Stimulated activated memory B cell treated with anti-CD40 and anti-IgM and Interleukin-4, amounts not matched to agents 10 μg/mL and 1 μg/mL and 100 μg/mL, for 72 hours (primary cell): ENCODE measurements at regions not wholly inside any gene's neighbourhood (a gene's known extent, or its start where the extent isn't known, plus 50 kb on each side); places are given as distances from the start of the nearest gene placed in this dataset.
"Not testable (repeated sequence)": the region's sequence is repeated elsewhere in the genome, so short reads cannot be mapped to it uniquely, and the experiment has no call there.

ENCODE experiments used
- ATAC-seq: fragments of 150-1000 bp; cut with Tn5 transposase; 2 replicates; pipeline ENCODE4 v1.10.0; 2021
- H3K27ac Mint-ChIP-seq: one replicate; pipeline ENCODE4 v1.8.0; 2022; ENCODE audit warnings: mild to moderate bottlenecking, mixed read lengths
- H3K27me3 Mint-ChIP-seq: one replicate; pipeline ENCODE4 v1.8.0; 2022; ENCODE audit warnings: mixed read lengths
- H3K36me3 Mint-ChIP-seq: one replicate; pipeline ENCODE4 v1.8.0; 2022; ENCODE audit warnings: mixed read lengths
- H3K4me1 Mint-ChIP-seq: one replicate; pipeline ENCODE4 v1.8.0; 2022; ENCODE audit warnings: mixed read lengths
- H3K4me3 Mint-ChIP-seq: one replicate; pipeline ENCODE4 v1.8.0; 2022; ENCODE audit warnings: mild to moderate bottlenecking, moderate library complexity, mixed read lengths
- H3K9me3 Mint-ChIP-seq: one replicate; pipeline ENCODE4 v1.8.0; 2022; ENCODE audit warnings: mixed read lengths

DNA sequence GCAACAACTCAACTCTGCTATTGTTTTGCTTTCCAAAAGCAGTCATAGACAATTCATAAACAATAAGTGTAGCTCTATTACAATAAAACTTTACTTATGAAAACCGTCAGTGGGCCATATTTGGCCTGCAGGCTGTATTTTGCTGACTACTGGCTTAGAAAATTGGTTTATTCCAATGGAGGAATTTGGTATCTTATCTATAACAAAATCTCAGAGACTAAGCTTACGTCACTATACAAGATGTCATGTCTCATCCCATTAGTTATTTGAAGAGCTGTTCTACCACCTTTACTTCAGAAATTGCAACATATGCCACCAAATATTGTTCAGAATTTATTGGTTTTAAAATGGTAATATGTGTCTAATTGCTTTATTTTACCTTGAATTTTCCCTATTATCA, 436.9 kb downstream of the HTR1B start:
- H3K36me3 Mint-ChIP-seq: no peaks in the 10 kb centered on the region

DNA sequence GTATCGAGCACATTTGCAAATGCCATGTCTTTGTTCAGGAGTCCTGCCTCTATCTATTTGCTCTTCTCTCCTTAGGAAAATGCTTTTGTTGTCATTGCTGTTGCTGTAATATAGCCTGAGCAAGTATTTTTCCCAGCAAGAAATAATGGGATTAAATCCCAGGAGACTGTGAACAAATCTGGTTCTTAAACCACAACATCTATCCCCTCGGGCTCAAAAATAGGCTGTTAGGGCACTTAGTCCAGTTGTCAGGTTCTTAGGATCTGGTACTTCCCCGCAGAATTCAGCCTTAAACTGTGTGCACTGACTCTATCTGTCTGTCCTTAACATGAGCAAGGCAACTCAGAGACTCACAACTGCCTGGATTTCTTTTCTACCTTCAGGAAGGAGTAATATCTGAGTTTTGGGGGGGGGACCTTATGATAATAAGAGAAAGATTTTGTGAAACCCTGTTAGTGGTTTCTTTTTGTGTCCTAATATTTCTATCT, 437.5 kb downstream of the HTR1B start:
- no peaks in the 10 kb centered on the region for H3K9me3 Mint-ChIP-seq
- ATAC-seq: no peak
- no peak overlapping the region for H3K4me3 Mint-ChIP-seq
- H3K4me1 Mint-ChIP-seq: no peaks in the 10 kb centered on the region
- H3K27me3 Mint-ChIP-seq: no peaks in the 10 kb centered on the region
- H3K36me3 Mint-ChIP-seq: no peaks in the 10 kb centered on the region
- no peak overlapping the region for H3K27ac Mint-ChIP-seq

More for the DNA sequence above, 436.9 kb downstream of the HTR1B start:
- Mint-ChIP-seq H3K4me1 (no peaks in the 10 kb centered on the region), H3K9me3 (no peaks in the 10 kb centered on the region), H3K27me3 (no peaks in the 10 kb centered on the region), H3K27ac (no peak overlapping the region), H3K4me3 (no peak overlapping the region)
- no peak for ATAC-seq

DNA sequence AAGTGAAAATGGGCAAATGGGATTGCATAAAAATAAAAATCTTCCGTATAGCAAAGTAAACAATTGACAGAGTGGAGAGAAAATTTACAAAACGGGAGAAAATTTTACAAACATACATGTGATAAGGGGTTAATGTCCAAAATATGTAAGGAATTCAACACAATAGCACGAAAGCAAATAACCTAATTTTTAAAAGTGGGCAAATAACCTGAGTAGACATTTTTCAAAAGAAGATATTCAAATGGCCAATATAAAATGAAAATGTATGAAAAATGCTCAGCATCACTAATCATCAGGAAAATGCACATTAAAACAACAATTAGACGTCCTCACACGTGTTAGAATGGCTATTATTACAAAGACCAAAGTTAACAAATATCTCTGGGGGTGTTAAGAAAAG, 441.5 kb downstream of the HTR1B start:
- Mint-ChIP-seq H3K27ac (no peak overlapping the region), H3K4me1 (no peaks in the 10 kb centered on the region), H3K36me3 (no peaks in the 10 kb centered on the region), H3K9me3 (no peaks in the 10 kb centered on the region), H3K27me3 (no peaks in the 10 kb centered on the region), H3K4me3 (no peak overlapping the region)
- ATAC-seq: no peak

DNA sequence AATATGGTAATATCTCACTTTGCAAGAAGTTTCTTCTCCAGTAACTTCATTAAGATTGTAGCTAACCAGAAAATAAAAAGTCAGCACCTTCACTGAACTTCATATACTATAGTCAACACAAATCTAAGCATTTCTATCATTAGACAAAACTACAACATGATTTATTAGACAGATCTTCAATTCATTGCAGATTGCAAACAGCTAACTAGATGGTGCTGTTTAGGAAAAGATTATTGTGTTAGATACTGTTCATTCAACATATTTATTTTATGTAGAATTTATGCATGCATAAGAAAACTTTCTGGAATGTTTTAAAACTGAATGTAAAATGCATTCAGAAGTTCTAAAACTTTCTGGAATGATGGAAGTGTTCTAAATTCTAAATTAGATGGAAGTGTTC, 442.1 kb downstream of the HTR1B start:
- Mint-ChIP-seq H3K27me3 (no peaks in the 10 kb centered on the region), H3K9me3 (no peaks in the 10 kb centered on the region), H3K4me3 (no peak overlapping the region), H3K4me1 (no peaks in the 10 kb centered on the region), H3K36me3 (no peaks in the 10 kb centered on the region), H3K27ac (no peak overlapping the region)
- ATAC-seq: no peak

DNA sequence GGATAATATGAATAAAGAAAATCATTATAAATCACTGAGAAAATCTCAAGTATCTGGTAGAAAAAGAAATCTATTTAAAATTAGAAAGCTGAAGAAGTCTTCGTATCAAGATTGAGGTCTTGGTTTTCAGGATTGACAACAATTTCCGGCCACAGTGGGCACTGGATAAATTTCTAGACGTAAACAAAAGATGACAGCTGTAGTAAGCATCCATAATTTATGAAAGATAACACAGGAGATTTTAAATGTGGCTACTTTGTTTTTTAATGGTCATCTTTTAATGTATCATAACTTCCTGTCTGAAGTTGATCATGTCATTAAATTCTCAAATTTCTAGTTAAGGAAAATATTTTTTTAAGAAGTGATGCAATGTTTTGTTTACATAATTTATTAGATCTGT, 444.2 kb downstream of the HTR1B start:
- Mint-ChIP-seq H3K27me3 (no peaks in the 10 kb centered on the region), H3K9me3 (no peaks in the 10 kb centered on the region), H3K4me3 (no peak overlapping the region), H3K36me3 (no peaks in the 10 kb centered on the region), H3K27ac (no peak overlapping the region), H3K4me1 (no peaks in the 10 kb centered on the region)
- ATAC-seq: no peak

- H3K27me3 Mint-ChIP-seq: no peaks in the 10 kb centered on the region
- ATAC-seq: no peak
These were observed 445.8 kb downstream of the HTR1B start for GRCh38 chr6:77017537-77017936.

DNA sequence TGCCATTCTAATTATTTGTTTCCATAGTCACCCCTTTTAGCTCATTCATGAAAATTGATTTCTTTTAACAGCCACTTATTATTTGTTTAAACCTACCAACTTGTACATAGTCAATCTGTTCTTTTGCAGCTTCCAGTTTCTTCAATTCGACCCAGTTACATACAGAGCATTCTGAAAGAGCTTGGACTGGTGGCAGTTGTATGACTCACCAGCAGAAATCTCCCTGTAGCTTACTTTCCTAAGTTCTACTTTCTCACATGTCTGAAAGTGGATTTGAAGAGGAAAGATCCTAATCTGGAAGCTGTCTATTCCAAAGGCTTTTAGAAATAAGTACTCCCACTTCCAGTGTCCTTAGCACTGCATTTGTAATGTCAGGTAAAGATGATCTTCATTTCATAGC, 447.9 kb downstream of the HTR1B start:
- no peaks in the 10 kb centered on the region for H3K36me3 Mint-ChIP-seq
- H3K27me3 Mint-ChIP-seq: no peaks in the 10 kb centered on the region
- no peaks in the 10 kb centered on the region for H3K9me3 Mint-ChIP-seq
- no peak for ATAC-seq
- no peak overlapping the region for H3K27ac Mint-ChIP-seq
- H3K4me1 Mint-ChIP-seq: no peaks in the 10 kb centered on the region
- H3K4me3 Mint-ChIP-seq: no peak overlapping the region

More at GRCh38 chr6:77017537-77017936, 445.8 kb downstream of the HTR1B start:
- no peaks in the 10 kb centered on the region for H3K4me1 Mint-ChIP-seq
- no peak overlapping the region for H3K27ac Mint-ChIP-seq
- H3K9me3 Mint-ChIP-seq: no peaks in the 10 kb centered on the region
- H3K4me3 Mint-ChIP-seq: no peak overlapping the region
- H3K36me3 Mint-ChIP-seq: no peaks in the 10 kb centered on the region

DNA sequence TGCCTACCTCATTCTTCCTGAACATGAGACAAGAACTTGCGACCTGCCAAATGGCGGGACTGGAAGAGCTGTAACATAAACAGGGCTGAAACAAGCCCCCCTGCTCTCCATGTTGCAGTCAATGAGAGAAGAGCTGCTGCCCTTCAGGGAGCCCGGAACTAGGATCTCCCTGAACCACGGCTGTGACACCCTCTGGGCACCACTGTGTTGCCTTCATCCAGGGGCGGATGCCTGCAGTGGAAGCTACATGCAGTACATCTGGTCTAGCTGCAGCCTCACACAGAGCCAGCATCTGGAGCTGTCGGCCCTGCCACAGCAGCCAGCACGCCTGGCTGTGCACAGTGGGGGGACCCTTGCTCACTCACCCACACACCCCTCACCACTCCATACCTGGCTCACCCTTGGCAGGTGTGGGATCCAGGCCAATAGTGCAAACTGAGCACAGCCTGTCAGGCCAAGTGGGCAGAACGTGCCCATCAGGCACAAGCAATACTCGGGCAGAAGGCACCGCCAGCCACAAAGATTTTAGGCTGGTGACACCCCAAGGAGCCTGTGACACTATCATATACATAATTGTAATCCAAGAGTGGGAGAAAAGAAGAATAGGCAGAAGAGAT, 451.3 kb downstream of the HTR1B start:
- peak; percentile 34 for ATAC-seq
- no peaks in the 10 kb centered on the region for H3K27me3 Mint-ChIP-seq
- no peaks in the 10 kb centered on the region for H3K4me1 Mint-ChIP-seq
- H3K4me3 Mint-ChIP-seq: no peak overlapping the region
- H3K36me3 Mint-ChIP-seq: no peaks in the 10 kb centered on the region
- no peaks in the 10 kb centered on the region for H3K9me3 Mint-ChIP-seq
- no peak overlapping the region for H3K27ac Mint-ChIP-seq

DNA sequence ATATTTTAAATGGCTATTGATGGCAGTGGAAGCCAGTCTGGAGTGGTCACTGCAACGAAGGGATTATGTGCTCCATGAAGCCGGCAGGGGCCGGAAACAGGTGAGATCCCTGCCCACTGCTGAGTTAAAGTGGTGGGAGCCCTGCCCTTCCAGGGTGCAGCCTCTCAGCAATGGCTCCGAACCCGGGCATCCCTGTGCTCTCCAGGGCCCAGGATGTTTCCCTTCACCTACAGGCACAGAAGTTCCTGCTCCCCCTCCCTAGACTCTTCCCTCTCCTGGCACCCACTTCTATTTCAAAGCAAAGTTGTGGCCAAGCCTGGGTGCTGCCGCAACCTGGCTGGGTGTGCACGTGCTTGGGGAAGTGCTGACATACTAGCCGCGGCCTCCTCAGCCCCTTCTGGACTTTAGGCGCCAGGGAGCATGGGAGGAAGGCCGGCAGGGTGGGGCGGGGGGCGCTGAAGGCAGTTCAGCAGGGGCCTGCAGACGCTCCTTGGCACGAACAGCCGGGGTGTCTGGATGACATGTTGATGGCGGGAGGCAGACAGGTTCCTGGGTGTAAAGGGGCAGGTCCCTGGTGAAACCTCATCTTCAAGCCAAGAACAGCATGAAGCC, 452.3 kb downstream of the HTR1B start:
- H3K36me3 Mint-ChIP-seq: no peaks in the 10 kb centered on the region
- no peaks in the 10 kb centered on the region for H3K9me3 Mint-ChIP-seq
- ATAC-seq: no peak
- no peak overlapping the region for H3K27ac Mint-ChIP-seq
- no peaks in the 10 kb centered on the region for H3K27me3 Mint-ChIP-seq
- H3K4me3 Mint-ChIP-seq: no peak overlapping the region
- H3K4me1 Mint-ChIP-seq: no peaks in the 10 kb centered on the region

DNA sequence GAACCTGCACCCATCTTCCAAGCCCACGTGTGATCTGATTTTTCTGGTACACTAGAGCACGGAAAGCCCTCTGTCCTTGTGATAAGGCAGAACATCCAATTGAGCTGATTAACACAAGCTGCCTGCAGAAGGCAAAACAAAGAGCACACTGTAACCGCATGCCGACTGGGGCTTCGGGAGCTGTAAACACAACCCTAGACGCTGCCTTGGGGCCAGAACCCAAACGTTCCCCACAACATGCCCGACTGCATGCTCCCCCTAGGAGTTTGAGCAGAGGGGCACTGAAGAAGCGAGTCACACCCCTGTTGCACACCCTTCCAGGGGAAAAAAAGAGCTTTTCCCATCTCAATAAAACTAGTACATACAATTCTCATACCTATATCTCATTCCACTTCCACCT, 470.7 kb downstream of the HTR1B start:
- Mint-ChIP-seq H3K27ac (no peak overlapping the region), H3K9me3 (peaks cover 1% of the 10 kb centered on the region), H3K4me1 (no peaks in the 10 kb centered on the region), H3K36me3 (no peaks in the 10 kb centered on the region), H3K27me3 (no peaks in the 10 kb centered on the region), H3K4me3 (no peak overlapping the region)
- no peak for ATAC-seq

GRCh38 chr6:76984572-76984971, 478.7 kb downstream of the HTR1B start:
- Mint-ChIP-seq H3K4me1 (no peaks in the 10 kb centered on the region), H3K27ac (no peak overlapping the region), H3K27me3 (no peaks in the 10 kb centered on the region), H3K4me3 (no peak overlapping the region), H3K9me3 (peaks cover 6% of the 10 kb centered on the region), H3K36me3 (no peaks in the 10 kb centered on the region)
- ATAC-seq: no peak

DNA sequence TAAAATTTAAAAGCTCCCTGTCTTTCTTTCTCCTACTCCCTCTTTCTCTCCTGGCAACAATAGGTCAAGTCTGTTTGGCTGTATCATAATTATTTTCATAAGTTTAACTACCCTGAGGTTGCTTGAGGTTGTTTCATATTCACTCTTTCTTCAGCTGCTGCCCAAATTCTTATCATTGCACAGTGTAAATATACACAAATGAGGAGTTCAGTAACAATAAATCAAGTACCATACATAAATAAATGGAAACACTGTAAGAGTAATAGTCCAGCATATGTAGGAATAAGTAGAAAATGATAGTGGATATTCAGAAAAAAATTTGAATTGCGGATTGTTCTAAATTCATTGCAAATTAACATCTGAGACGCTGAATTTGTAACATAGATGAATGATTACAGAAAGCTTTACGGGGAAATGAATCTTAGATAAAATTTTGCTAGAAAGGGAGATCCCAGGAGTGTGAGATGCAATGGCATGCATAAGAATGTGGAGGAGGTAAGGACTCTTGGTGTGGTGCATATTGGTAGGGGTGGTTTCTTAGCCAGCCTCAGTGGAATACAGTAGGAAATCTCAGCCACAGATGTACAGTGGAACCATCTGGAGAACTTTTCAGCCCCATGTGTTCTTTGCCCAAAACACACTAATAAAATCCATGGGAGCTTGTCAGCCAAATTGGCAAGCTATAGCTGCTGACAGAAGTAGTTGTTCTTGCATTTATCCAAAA, 480.7 kb downstream of the HTR1B start:
- no peaks in the 10 kb centered on the region for H3K36me3 Mint-ChIP-seq
- no peak overlapping the region for H3K27ac Mint-ChIP-seq
- no peak overlapping the region for H3K4me3 Mint-ChIP-seq
- H3K4me1 Mint-ChIP-seq: no peaks in the 10 kb centered on the region
- H3K27me3 Mint-ChIP-seq: no peaks in the 10 kb centered on the region
- no peak for ATAC-seq
- peaks cover 9% of the 10 kb centered on the region for H3K9me3 Mint-ChIP-seq

GRCh38 chr6:76972474-76972873, 490.8 kb downstream of the HTR1B start:
- H3K36me3 Mint-ChIP-seq: no peaks in the 10 kb centered on the region
- peaks cover 6% of the 10 kb centered on the region for H3K9me3 Mint-ChIP-seq
- H3K27ac Mint-ChIP-seq: no peak overlapping the region
- H3K4me1 Mint-ChIP-seq: no peaks in the 10 kb centered on the region
- no peak overlapping the region for H3K4me3 Mint-ChIP-seq
- no peak for ATAC-seq
- H3K27me3 Mint-ChIP-seq: no peaks in the 10 kb centered on the region

DNA sequence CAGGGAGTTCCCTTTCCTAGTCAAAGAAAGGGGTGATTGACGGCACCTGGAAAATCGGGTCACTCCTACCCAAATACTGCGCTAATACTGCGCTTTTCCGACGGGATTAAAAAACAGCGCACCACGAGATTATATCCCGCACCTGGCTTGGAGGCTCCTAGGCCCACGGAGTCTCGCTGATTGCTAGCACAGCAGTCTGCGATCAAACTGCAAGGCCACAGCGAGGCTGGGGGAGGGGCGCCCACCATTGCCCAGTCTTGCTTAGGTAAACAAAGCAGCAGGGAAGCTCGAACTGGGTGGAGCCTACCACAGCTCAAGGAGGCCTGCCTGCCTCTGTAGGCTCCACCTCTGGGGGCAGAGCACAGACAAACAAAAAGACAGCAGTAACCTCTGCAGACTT, 504.1 kb downstream of the HTR1B start:
- H3K27me3 Mint-ChIP-seq, H3K4me3 Mint-ChIP-seq, H3K27ac Mint-ChIP-seq, H3K9me3 Mint-ChIP-seq, H3K4me1 Mint-ChIP-seq, ATAC-seq, H3K36me3 Mint-ChIP-seq: not testable (repeated sequence)

DNA sequence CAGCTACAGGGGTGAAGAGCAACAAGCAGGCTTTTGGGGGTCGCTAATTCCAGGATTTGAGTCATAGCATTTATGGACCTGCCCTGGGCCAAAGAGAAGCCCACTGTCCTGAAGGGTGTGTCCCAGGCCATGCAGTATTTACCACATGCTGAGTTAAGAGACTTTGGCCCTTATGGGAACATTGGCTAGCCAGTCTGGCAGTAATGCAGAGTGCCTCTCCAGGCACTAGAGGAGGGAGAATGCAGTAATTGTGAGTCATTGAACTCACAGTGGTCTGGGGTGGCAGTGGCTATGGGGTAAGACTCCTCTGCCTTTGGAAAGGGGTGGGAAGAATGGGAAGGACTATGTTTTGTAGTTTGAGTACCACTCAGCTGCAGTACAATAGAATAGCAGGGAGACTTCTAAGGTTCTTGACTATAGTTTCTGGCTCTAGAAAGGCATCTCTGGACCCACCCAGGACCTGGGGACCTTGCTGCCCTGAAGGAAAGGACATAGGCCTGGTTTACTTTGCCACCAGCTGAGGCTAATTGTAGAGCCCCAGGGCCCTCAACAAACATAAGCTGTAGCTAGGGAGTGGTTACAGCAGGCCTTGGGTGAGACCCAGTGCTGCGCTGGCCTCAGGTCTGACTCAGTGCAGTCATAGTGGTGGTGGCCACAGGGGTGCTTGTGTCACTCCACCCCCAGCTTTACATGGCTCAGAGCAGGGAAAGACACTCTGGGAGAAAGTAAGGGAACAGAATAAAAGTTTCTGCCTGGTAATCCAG, 520.9 kb downstream of the HTR1B start:
- H3K27ac Mint-ChIP-seq: no peak overlapping the region
- peaks cover 13% of the 10 kb centered on the region for H3K9me3 Mint-ChIP-seq
- H3K36me3 Mint-ChIP-seq: no peaks in the 10 kb centered on the region
- no peak for ATAC-seq
- no peak overlapping the region for H3K4me3 Mint-ChIP-seq
- no peaks in the 10 kb centered on the region for H3K27me3 Mint-ChIP-seq
- H3K4me1 Mint-ChIP-seq: no peaks in the 10 kb centered on the region
